HepG2 (cell line): ENCODE measurements at regions not wholly inside any gene's neighbourhood (a gene's known extent, or its start where the extent isn't known, plus 50 kb on each side); places are given as distances from the start of the nearest gene placed in this dataset.

Experiments
- ATAC-seq: fragments of 200-7000 bp; cut with Tn5 transposase; 3 replicates; pipeline ENCODE4 v1.9.1; 2020; ENCODE audit warnings: mild to moderate bottlenecking, moderate library complexity
- BruUV-seq: library from RNA; stranded (reverse); fragments of 400-500 nt; replicated peaks from 2 replicates; lab custom pipeline; 2021; lab: Mats Ljungman, UMichigan
- CTCF ChIA-PET: fragments of 300-600 bp; formaldehyde crosslinking; extraction: SDS; loops from one replicate; lab custom pipeline; 2021; ENCODE audit warnings: low total read pairs, inconsistent platforms, low intra/inter-chr PET ratio; lab: Yijun Ruan, JAX
- POLR2A ChIA-PET: fragments of 350-600 bp; sonication (Branson Sonifier 250); formaldehyde crosslinking; loops from one replicate; lab custom pipeline; 2020; ENCODE audit warnings: antibody characterized with exemption, inconsistent platforms; lab: Yijun Ruan, JAX
- DNase-seq: peaks from one replicate; pipeline ENCODE4 v3.0.0-alpha.2; 2015; ENCODE audit warnings: low spot score
- FAIRE-seq: peaks from 3 replicates; lab custom pipeline; 2011; peaks lifted over from hg19 to GRCh38; lab: Jason Lieb, UNC
- H2AFZ ChIP-seq: one replicate; pipeline ENCODE4 v1.6.1; 2011; ENCODE audit warnings: low read length, inconsistent platforms
- H3K27ac ChIP-seq: fragments of 300-600 bp; 3 replicates; pipeline ENCODE4 v1.8.0; 2011; ENCODE audit warnings: mixed run types, mild to moderate bottlenecking, mixed read lengths, low read length, inconsistent platforms; ENCODE audit not compliant: insufficient read depth; ENCODE audit errors: extremely low read length
- H3K27me3 ChIP-seq, 2 experiments: fragments of 200-600 bp in 1 of 2; 2 replicates in 1 of 2; 3 replicates in 1 of 2; pipeline versions ENCODE4 v1.6.0 to v1.8.0; 2011; ENCODE audit warnings: low read length in 2 of 2, mild to moderate bottlenecking in 2 of 2, moderate library complexity in 2 of 2, inconsistent platforms in 1 of 2; ENCODE audit not compliant: insufficient read depth in 2 of 2, control insufficient read depth in 1 of 2
- H3K36me3 ChIP-seq, 2 experiments: fragments of 200-600 bp in 1 of 2; replicated peaks in 1 of 2; 2 replicates in 1 of 2; 3 replicates in 1 of 2; pipeline versions ENCODE4 v1.5.1 to v1.8.0; 2011; ENCODE audit warnings: low read length in 2 of 2, inconsistent platforms in 1 of 2; ENCODE audit not compliant: insufficient read depth in 2 of 2, control insufficient read depth in 1 of 2
- H3K4me1 ChIP-seq: 2 replicates; pipeline ENCODE4 v1.5.1; 2012; ENCODE audit warnings: low read length, inconsistent platforms; ENCODE audit not compliant: insufficient read depth
- H3K4me2 ChIP-seq: 2 replicates; pipeline ENCODE4 v1.6.0; 2011; ENCODE audit warnings: low read depth, low read length, inconsistent platforms
- H3K4me3 ChIP-seq, 3 experiments: fragments of 200-600 bp in 1 of 3; sonication (generic), shearing (Covaris generic) in 1 of 3; replicated peaks in 1 of 3; 2 replicates each; pipeline ENCODE4 v1.5.1; 2011 to 2016; ENCODE audit warnings: low read length in 3 of 3, inconsistent platforms in 2 of 3, low read depth in 2 of 3, mild to moderate bottlenecking in 2 of 3, control low read depth in 1 of 3, mixed read lengths in 1 of 3; ENCODE audit not compliant: insufficient read depth in 1 of 3
- H3K79me2 ChIP-seq: one replicate; pipeline ENCODE4 v1.6.1; 2011; ENCODE audit warnings: low read length, inconsistent platforms; ENCODE audit not compliant: insufficient read depth
- H3K9ac ChIP-seq: 2 replicates; pipeline ENCODE4 v1.6.0; 2011; ENCODE audit warnings: mild to moderate bottlenecking, low read depth, low read length, inconsistent platforms; ENCODE audit not compliant: insufficient read depth
- H3K9me3 ChIP-seq: 2 replicates; pipeline ENCODE4 v1.5.1; 2012; ENCODE audit warnings: mild to moderate bottlenecking, low read length
- H4K20me1 ChIP-seq: 2 replicates; pipeline ENCODE4 v1.6.0; 2011; ENCODE audit warnings: inconsistent platforms, mild to moderate bottlenecking, low read length, moderate library complexity; ENCODE audit not compliant: insufficient read depth
- AKNA ChIP-seq: sonication (generic); formaldehyde crosslinking; IDR thresholded peaks from 2 replicates; pipeline ENCODE4 v1.4.0; 2020; ENCODE audit warnings: missing genetic modification reagents, borderline replicate concordance
- DNMT3B ChIP-seq: conservative IDR thresholded peaks from 2 replicates; pipeline ENCODE4 v1.6.1; 2016; ENCODE audit warnings: missing biosample characterization, control low read depth
- HNF4G ChIP-seq, 2 experiments: sonication (generic) in 1 of 2; formaldehyde crosslinking in 1 of 2; IDR thresholded peaks; 2 replicates each; pipeline versions ENCODE4 v1.4.0 to v1.6.1; 2011 to 2020; ENCODE audit warnings: borderline replicate concordance in 2 of 2, low read depth in 2 of 2, mild to moderate bottlenecking in 2 of 2, low read length in 1 of 2, missing genetic modification reagents in 1 of 2, moderate library complexity in 1 of 2
- HOXA7 ChIP-seq: sonication (generic); formaldehyde crosslinking; IDR thresholded peaks from 2 replicates; pipeline ENCODE4 v1.8.1; 2022; ENCODE audit warnings: mild to moderate bottlenecking, missing genetic modification reagents, moderate library complexity
- KLF15 ChIP-seq: sonication (generic); formaldehyde crosslinking; IDR thresholded peaks from 2 replicates; pipeline ENCODE4 v1.8.1; 2023; ENCODE audit warnings: borderline replicate concordance, mild to moderate bottlenecking, inconsistent platforms, missing genetic modification reagents, mixed read lengths
- PCBP1 ChIP-seq: fragments of 200-400 bp; formaldehyde crosslinking; IDR thresholded peaks from 2 replicates; pipeline ENCODE4 v1.6.1; 2017; ENCODE audit warnings: mild to moderate bottlenecking, low read depth, low read length, borderline replicate concordance
- ZHX2 ChIP-seq, 2 experiments: sonication (generic) in 1 of 2; formaldehyde crosslinking in 1 of 2; IDR thresholded peaks; 2 replicates each; pipeline versions ENCODE4 v1.6.1 to v1.9.0; 2014 to 2022; ENCODE audit warnings: antibody characterized with exemption in 1 of 2, borderline replicate concordance in 1 of 2, inconsistent platforms in 1 of 2, low read depth in 1 of 2, missing genetic modification reagents in 1 of 2
- in situ Hi-C: cut with HindIII; loops from 2 replicates; pipeline ENCODE4 v1.10.0; 2017; ENCODE audit warnings: low pct_unique_long_range_greater_than_20kb; ENCODE audit not compliant: extremely low pct_ligation_motif_present
- intact Hi-C: fragments of 100-400 bp; cut with micrococcal nuclease; formaldehyde crosslinking; loops from one replicate; pipeline ENCODE4 v1.10.0; 2022; ENCODE audit not compliant: unreplicated experiment

- FAIRE-seq, result no peak
- no peak overlapping the region for H3K4me3 ChIP-seq
- H4K20me1 ChIP-seq, result no peaks in the 10 kb centered on the region
- H2AFZ ChIP-seq, result no peak overlapping the region
- no peaks in the 10 kb centered on the region for H3K79me2 ChIP-seq
- ATAC-seq, result no peak
- no peak overlapping the region for H3K27ac ChIP-seq
- no peak overlapping the region for H3K9ac ChIP-seq
- DNase-seq, result no peak
- POLR2A ChIA-PET, result no interaction called here
- H3K4me2 ChIP-seq, result no peak overlapping the region
- in situ Hi-C loops (no loop called here), intact Hi-C loops (no loop called here)
- TF ChIP-seq AKNA (CRISPR knock-in tag) (no peak), HNF4G (IDR thresholded peaks at IDR 0.05; ENCODE audit: borderline replicate concordance, low read depth, low read length) (no peak), HNF4G (CRISPR knock-in tag; IDR thresholded peaks at IDR 0.05; ENCODE audit: borderline replicate concordance, low read depth) (no peak), ZHX2 (IDR thresholded peaks at IDR 0.05; ENCODE audit: low read depth) (no peak), ZHX2 (CRISPR knock-in tag; IDR thresholded peaks at IDR 0.05; ENCODE audit: borderline replicate concordance) (no peak), PCBP1 (no peak), DNMT3B (CRISPR knock-in tag) (no peak), KLF15 (CRISPR knock-in tag) (no peak), HOXA7 (CRISPR knock-in tag) (no peak)
- BruUV-seq, result no TSS peak
- H3K4me1 ChIP-seq, result no peaks in the 10 kb centered on the region
- CTCF ChIA-PET, result no interaction called here
- H3K9me3 ChIP-seq, result peaks cover 75% of the 10 kb centered on the region
- H3K36me3 ChIP-seq, result no peaks in the 10 kb centered on the region
- H3K27me3 ChIP-seq, result no peaks in the 10 kb centered on the region
Observed at GRCh38 chr3:21132896-21133295, 618.1 kb downstream of the ZNF385D start.
